ENCODE measurements at regions not wholly inside any gene's neighbourhood (a gene's known extent, or its start where the extent isn't known, plus 50 kb on each side); places are given as distances from the start of the nearest gene placed in this dataset.

GRCh38 chr11:95327273-95327948 is 96.4 kb upstream of the SESN3 start:
- Histone ChIP-seq H3K79me2 (ENCODE audit: insufficient read depth, low read length) (no peaks in the 10 kb centered on the region), H3K79me1 (ENCODE audit: insufficient read depth, low read depth, low read length, poor library complexity, severe bottlenecking) (no peaks in the 10 kb centered on the region), H3K9ac (ENCODE audit: extremely low read depth, insufficient read length, low read length) (no peak overlapping the region), H3K23me2 (ENCODE audit: insufficient read length, low read depth, low read length, poor library complexity, severe bottlenecking) (no peaks in the 10 kb centered on the region), H3K4me2 (ENCODE audit: insufficient read depth, insufficient read length, low read length) (no peak overlapping the region), H2BK5ac (ENCODE audit: insufficient read length, low read length) (no peak overlapping the region), H2AFZ (ENCODE audit: low read length) (no peak overlapping the region), H2BK15ac (ENCODE audit: low read depth, low read length) (no peak overlapping the region), H4K5ac (ENCODE audit: insufficient read length, low read depth, low read length) (no peak overlapping the region), H3K56ac (ENCODE audit: insufficient read length, low read depth, low read length) (no peak overlapping the region), H2AK5ac (ENCODE audit: insufficient read length, low read length) (no peak overlapping the region), H2BK120ac (ENCODE audit: low read depth, low read length, poor library complexity, severe bottlenecking) (no peak overlapping the region), H4K91ac (ENCODE audit: insufficient read length, low read depth, low read length) (no peak overlapping the region), H3K4ac (ENCODE audit: low read depth, low read length) (no peak overlapping the region), H3K27ac (ENCODE audit: insufficient read length, low read depth, low read length) (no peak overlapping the region), H3K14ac (ENCODE audit: insufficient read depth, low read length) (no peak overlapping the region), H2BK12ac (ENCODE audit: insufficient read length, low read depth, low read length) (no peak overlapping the region), H3T11ph (ENCODE audit: low read length) (no peak overlapping the region), H4K20me1 (ENCODE audit: control insufficient read depth, insufficient read depth, insufficient read length) (no peaks in the 10 kb centered on the region), H3K27me3 (ENCODE audit: insufficient read depth, low read length) (no peaks in the 10 kb centered on the region), H2BK20ac (ENCODE audit: low read depth, low read length, poor library complexity, severe bottlenecking) (no peak overlapping the region), H3K4me1 (ENCODE audit: insufficient read depth, low read length) (peaks cover 5% of the 10 kb centered on the region; the same call in 1 of the 2 replicates), H3K18ac (ENCODE audit: insufficient read length, low read depth, low read length) (no peak overlapping the region), H4K8ac (replicated peaks; ENCODE audit: insufficient read length, low read depth, low read length) (no peak overlapping the region), H3K9me3 (ENCODE audit: control insufficient read depth, low read depth, low read length) (no peaks in the 10 kb centered on the region), H3K23ac (ENCODE audit: insufficient read length, low read depth, low read length) (no peak overlapping the region)
- no peak overlapping the region for H3K27ac Mint-ChIP-seq
- H3K27me3 Mint-ChIP-seq (ENCODE audit: low read depth), result no peaks in the 10 kb centered on the region; the same call in 1 of the 2 replicates
- no peak for DNase-seq
- peaks cover 25 to 29% of the 10 kb centered on the region in 2 experiments for H3K4me1 Mint-ChIP-seq
- TF ChIP-seq, protein P1, sequence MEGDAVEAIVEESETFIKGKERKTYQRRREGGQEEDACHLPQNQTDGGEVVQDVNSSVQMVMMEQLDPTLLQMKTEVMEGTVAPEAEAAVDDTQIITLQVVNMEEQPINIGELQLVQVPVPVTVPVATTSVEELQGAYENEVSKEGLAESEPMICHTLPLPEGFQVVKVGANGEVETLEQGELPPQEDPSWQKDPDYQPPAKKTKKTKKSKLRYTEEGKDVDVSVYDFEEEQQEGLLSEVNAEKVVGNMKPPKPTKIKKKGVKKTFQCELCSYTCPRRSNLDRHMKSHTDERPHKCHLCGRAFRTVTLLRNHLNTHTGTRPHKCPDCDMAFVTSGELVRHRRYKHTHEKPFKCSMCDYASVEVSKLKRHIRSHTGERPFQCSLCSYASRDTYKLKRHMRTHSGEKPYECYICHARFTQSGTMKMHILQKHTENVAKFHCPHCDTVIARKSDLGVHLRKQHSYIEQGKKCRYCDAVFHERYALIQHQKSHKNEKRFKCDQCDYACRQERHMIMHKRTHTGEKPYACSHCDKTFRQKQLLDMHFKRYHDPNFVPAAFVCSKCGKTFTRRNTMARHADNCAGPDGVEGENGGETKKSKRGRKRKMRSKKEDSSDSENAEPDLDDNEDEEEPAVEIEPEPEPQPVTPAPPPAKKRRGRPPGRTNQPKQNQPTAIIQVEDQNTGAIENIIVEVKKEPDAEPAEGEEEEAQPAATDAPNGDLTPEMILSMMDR (conservative IDR thresholded peaks at IDR 0.05), result no peak
- peaks cover 3% of the 10 kb centered on the region in 2 experiments for H3K9me3 Mint-ChIP-seq
- H3K36me3 Mint-ChIP-seq (ENCODE audit: insufficient read depth in 1 of 3, low read depth in 3 of 3), result peaks cover 1 to 3% (median 3%) of the 10 kb centered on the region in 3 experiments; a peak in 6 of 7 replicates
- H3K4me3 Mint-ChIP-seq, result no peak overlapping the region
- no CpG with 5 or more reads among the region's 2 CpGs for WGBS (ENCODE audit: extremely low coverage, insufficient read length, low lambda C conversion rate)
